ENCODE measurements at regions not wholly inside any gene's neighbourhood (a gene's known extent, or its start where the extent isn't known, plus 50 kb on each side); places are given as distances from the start of the nearest gene placed in this dataset.

GRCh38 chr4:181562399-181562798 is 680.8 kb upstream of the TENM3 start:
- no peaks in the 10 kb centered on the region for H3K4me1 ChIP-seq (ENCODE audit: insufficient read depth, insufficient read length)
- H3K9me3 ChIP-seq (ENCODE audit: insufficient read depth, low read length), result no peaks in the 10 kb centered on the region
- TF ChIP-seq YY1 (IDR thresholded peaks at IDR 0.05; ENCODE audit: insufficient read depth, insufficient read length), result no peak
- no peak for TF ChIP-seq ZNF274 (IDR thresholded peaks at IDR 0.05; ENCODE audit: low read depth, low read length)
- TF ChIP-seq SUZ12 (IDR thresholded peaks at IDR 0.05; ENCODE audit: extremely low read depth, insufficient read depth, insufficient read length), result no peak
- H3K27me3 ChIP-seq (ENCODE audit: insufficient read depth, insufficient read length), result no peaks in the 10 kb centered on the region
- no peak overlapping the region for H3K4me3 ChIP-seq (ENCODE audit: insufficient read length, low read depth)
- H3K36me3 ChIP-seq (ENCODE audit: insufficient read depth, insufficient read length, low read length), result no peaks in the 10 kb centered on the region
- DNase-seq (ENCODE audit: low read depth, low spot score), result no peak
- no peak overlapping the region for H3K9ac ChIP-seq (ENCODE audit: insufficient read length, low read depth)

- no peaks in the 10 kb centered on the region for H3K4me1 ChIP-seq (ENCODE audit: insufficient read depth, insufficient read length)
- H3K4me3 ChIP-seq (ENCODE audit: insufficient read length, low read depth), result no peak overlapping the region
- no peaks in the 10 kb centered on the region for H3K27me3 ChIP-seq (ENCODE audit: insufficient read depth, insufficient read length)
- TF ChIP-seq SUZ12 (IDR thresholded peaks at IDR 0.05; ENCODE audit: extremely low read depth, insufficient read depth, insufficient read length), result no peak
- TF ChIP-seq ZNF274 (IDR thresholded peaks at IDR 0.05; ENCODE audit: low read depth, low read length), result no peak
- TF ChIP-seq YY1 (IDR thresholded peaks at IDR 0.05; ENCODE audit: insufficient read depth, insufficient read length), result no peak
- no peaks in the 10 kb centered on the region for H3K9me3 ChIP-seq (ENCODE audit: insufficient read depth, low read length)
- no peak for DNase-seq (ENCODE audit: low read depth, low spot score)
- H3K36me3 ChIP-seq (ENCODE audit: insufficient read depth, insufficient read length, low read length), result no peaks in the 10 kb centered on the region
- no peak overlapping the region for H3K9ac ChIP-seq (ENCODE audit: insufficient read length, low read depth)
Measured at GRCh38 chr4:181564625-181565024, 678.6 kb upstream of the TENM3 start.

GRCh38 chr4:181566490-181566889 is 676.7 kb upstream of the TENM3 start:
- no peak overlapping the region for H3K4me3 ChIP-seq (ENCODE audit: insufficient read length, low read depth)

GRCh38 chr4:181569553-181569952 is 673.6 kb upstream of the TENM3 start:
- Histone ChIP-seq H3K9me3 (ENCODE audit: insufficient read depth, low read length) (no peaks in the 10 kb centered on the region), H3K4me3 (ENCODE audit: insufficient read length, low read depth) (no peak overlapping the region), H3K36me3 (ENCODE audit: insufficient read depth, insufficient read length, low read length) (no peaks in the 10 kb centered on the region), H3K9ac (ENCODE audit: insufficient read length, low read depth) (no peak overlapping the region), H3K4me1 (ENCODE audit: insufficient read depth, insufficient read length) (no peaks in the 10 kb centered on the region), H3K27me3 (ENCODE audit: insufficient read depth, insufficient read length) (no peaks in the 10 kb centered on the region)
- no peak for TF ChIP-seq ZNF274 (IDR thresholded peaks at IDR 0.05; ENCODE audit: low read depth, low read length)
- no peak for TF ChIP-seq YY1 (IDR thresholded peaks at IDR 0.05; ENCODE audit: insufficient read depth, insufficient read length)
- no peak for TF ChIP-seq SUZ12 (IDR thresholded peaks at IDR 0.05; ENCODE audit: extremely low read depth, insufficient read depth, insufficient read length)
- no peak for DNase-seq (ENCODE audit: low read depth, low spot score)

More at GRCh38 chr4:181566490-181566889, 676.7 kb upstream of the TENM3 start:
- no peak overlapping the region for H3K9ac ChIP-seq (ENCODE audit: insufficient read length, low read depth)
- no peaks in the 10 kb centered on the region for H3K4me1 ChIP-seq (ENCODE audit: insufficient read depth, insufficient read length)
- no peaks in the 10 kb centered on the region for H3K27me3 ChIP-seq (ENCODE audit: insufficient read depth, insufficient read length)
- no peak for DNase-seq (ENCODE audit: low read depth, low spot score)
- no peaks in the 10 kb centered on the region for H3K9me3 ChIP-seq (ENCODE audit: insufficient read depth, low read length)
- TF ChIP-seq ZNF274 (IDR thresholded peaks at IDR 0.05; ENCODE audit: low read depth, low read length), result no peak
- no peak for TF ChIP-seq SUZ12 (IDR thresholded peaks at IDR 0.05; ENCODE audit: extremely low read depth, insufficient read depth, insufficient read length)
- TF ChIP-seq YY1 (IDR thresholded peaks at IDR 0.05; ENCODE audit: insufficient read depth, insufficient read length), result no peak
- H3K36me3 ChIP-seq (ENCODE audit: insufficient read depth, insufficient read length, low read length), result no peaks in the 10 kb centered on the region

GRCh38 chr4:181578911-181579310 is 664.3 kb upstream of the TENM3 start:
- Histone ChIP-seq H3K36me3 (ENCODE audit: insufficient read depth, insufficient read length, low read length) (no peaks in the 10 kb centered on the region), H3K4me3 (ENCODE audit: insufficient read length, low read depth) (no peak overlapping the region), H3K9ac (ENCODE audit: insufficient read length, low read depth) (no peak overlapping the region), H3K27me3 (ENCODE audit: insufficient read depth, insufficient read length) (no peaks in the 10 kb centered on the region), H3K9me3 (ENCODE audit: insufficient read depth, low read length) (no peaks in the 10 kb centered on the region), H3K4me1 (ENCODE audit: insufficient read depth, insufficient read length) (no peaks in the 10 kb centered on the region)
- DNase-seq (ENCODE audit: low read depth, low spot score), result no peak
- TF ChIP-seq ZNF274 (IDR thresholded peaks at IDR 0.05; ENCODE audit: low read depth, low read length), result no peak
- TF ChIP-seq SUZ12 (IDR thresholded peaks at IDR 0.05; ENCODE audit: extremely low read depth, insufficient read depth, insufficient read length), result no peak
- no peak for TF ChIP-seq YY1 (IDR thresholded peaks at IDR 0.05; ENCODE audit: insufficient read depth, insufficient read length)

- no peak overlapping the region for H3K9ac ChIP-seq (ENCODE audit: insufficient read length, low read depth)
- no peak for DNase-seq (ENCODE audit: low read depth, low spot score)
- no peak overlapping the region for H3K4me3 ChIP-seq (ENCODE audit: insufficient read length, low read depth)
- TF ChIP-seq SUZ12 (IDR thresholded peaks at IDR 0.05; ENCODE audit: extremely low read depth, insufficient read depth, insufficient read length), result no peak
- no peak for TF ChIP-seq YY1 (IDR thresholded peaks at IDR 0.05; ENCODE audit: insufficient read depth, insufficient read length)
- TF ChIP-seq ZNF274 (IDR thresholded peaks at IDR 0.05; ENCODE audit: low read depth, low read length), result no peak
- H3K27me3 ChIP-seq (ENCODE audit: insufficient read depth, insufficient read length), result no peaks in the 10 kb centered on the region
- no peaks in the 10 kb centered on the region for H3K4me1 ChIP-seq (ENCODE audit: insufficient read depth, insufficient read length)
- H3K36me3 ChIP-seq (ENCODE audit: insufficient read depth, insufficient read length, low read length), result no peaks in the 10 kb centered on the region
- H3K9me3 ChIP-seq (ENCODE audit: insufficient read depth, low read length), result no peaks in the 10 kb centered on the region
Measured at GRCh38 chr4:181579486-181579885, 663.7 kb upstream of the TENM3 start.

GRCh38 chr4:181581983-181582382 is 661.2 kb upstream of the TENM3 start:
- DNase-seq (ENCODE audit: low read depth, low spot score), result no peak
- TF ChIP-seq YY1 (IDR thresholded peaks at IDR 0.05; ENCODE audit: insufficient read depth, insufficient read length), result no peak
- no peak for TF ChIP-seq SUZ12 (IDR thresholded peaks at IDR 0.05; ENCODE audit: extremely low read depth, insufficient read depth, insufficient read length)
- no peak for TF ChIP-seq ZNF274 (IDR thresholded peaks at IDR 0.05; ENCODE audit: low read depth, low read length)
- Histone ChIP-seq H3K36me3 (ENCODE audit: insufficient read depth, insufficient read length, low read length) (no peaks in the 10 kb centered on the region), H3K9ac (ENCODE audit: insufficient read length, low read depth) (no peak overlapping the region), H3K27me3 (ENCODE audit: insufficient read depth, insufficient read length) (no peaks in the 10 kb centered on the region), H3K4me1 (ENCODE audit: insufficient read depth, insufficient read length) (no peaks in the 10 kb centered on the region), H3K9me3 (ENCODE audit: insufficient read depth, low read length) (no peaks in the 10 kb centered on the region), H3K4me3 (ENCODE audit: insufficient read length, low read depth) (no peak overlapping the region)

Data from NT2/D1 (cell line).